GM12878 (cell line): ENCODE measurements at regions not wholly inside any gene's neighbourhood (a gene's known extent, or its start where the extent isn't known, plus 50 kb on each side); places are given as distances from the start of the nearest gene placed in this dataset.

Experiments
- ATAC-seq: fragments of 200-7000 bp; cut with Tn5 transposase; 3 replicates; pipeline ENCODE4 v1.9.1; 2020; ENCODE audit warnings: mild to moderate bottlenecking, moderate library complexity
- BruUV-seq: library from RNA; stranded (reverse); fragments of 400-500 nt; replicated peaks from 2 replicates; lab custom pipeline; 2021; lab: Mats Ljungman, UMichigan
- CTCF ChIA-PET: fragments of 300-600 bp; sonication (Branson Sonifier 250); formaldehyde crosslinking; extraction: SDS; loops from one replicate; lab custom pipeline; 2021; ENCODE audit warnings: inconsistent platforms; lab: Yijun Ruan, JAX
- POLR2A ChIA-PET: fragments of 350-600 bp; formaldehyde crosslinking; extraction: SDS; loops from one replicate; lab custom pipeline; 2021; ENCODE audit warnings: inconsistent platforms; lab: Charles Lee
- RAD21 ChIA-PET: fragments of 300-600 bp; sonication (Branson Sonifier 250); formaldehyde crosslinking; loops from one replicate; lab custom pipeline; 2023; ENCODE audit warnings: antibody characterized with exemption; ENCODE audit not compliant: unreplicated experiment; lab: Charles Lee
- SMC1A ChIA-PET: fragments of 300-600 bp; sonication (Branson Sonifier 250); formaldehyde crosslinking; loops from one replicate; lab custom pipeline; 2023; ENCODE audit not compliant: unreplicated experiment, uncharacterized antibody; lab: Charles Lee
- DNase-seq: peaks from one replicate; pipeline ENCODE4 v3.0.0-alpha.2; 2011; ENCODE audit warnings: low read depth, low spot score
- FAIRE-seq: peaks from 3 replicates; lab custom pipeline; 2011; peaks lifted over from hg19 to GRCh38; lab: Jason Lieb, UNC
- H2AFZ ChIP-seq: 2 replicates; pipeline ENCODE4 v1.6.0; 2011; ENCODE audit warnings: low read depth, low read length, control low read depth; ENCODE audit not compliant: control insufficient read depth
- H3K27ac ChIP-seq: 2 replicates; pipeline ENCODE4 v1.5.1; 2011; ENCODE audit warnings: control low read depth; ENCODE audit not compliant: control insufficient read depth, insufficient read depth
- H3K27me3 ChIP-seq, 2 experiments: replicated peaks in 1 of 2; 2 replicates each; pipeline versions ENCODE4 v1.6.0 to v1.6.1; 2011; ENCODE audit warnings: low read length in 1 of 2; ENCODE audit not compliant: control insufficient read depth in 2 of 2, insufficient read depth in 2 of 2
- H3K36me3 ChIP-seq, 2 experiments: 2 replicates each; pipeline ENCODE4 v1.5.1; 2011; ENCODE audit warnings: low read length in 1 of 2; ENCODE audit not compliant: control insufficient read depth in 2 of 2, insufficient read depth in 2 of 2
- H3K4me1 ChIP-seq: 2 replicates; pipeline ENCODE4 v1.6.1; 2011; ENCODE audit warnings: mild to moderate bottlenecking, low read length, moderate library complexity, mixed read lengths; ENCODE audit not compliant: control insufficient read depth, insufficient read depth
- H3K4me2 ChIP-seq: 2 replicates; pipeline ENCODE4 v1.6.0; 2011; ENCODE audit warnings: control low read depth; ENCODE audit not compliant: control insufficient read depth, insufficient read depth
- H3K4me3 ChIP-seq: fragments of 200-600 bp; sonication (generic); 2 replicates; pipeline ENCODE4 v1.5.1; 2016
- H3K79me2 ChIP-seq: 2 replicates; pipeline ENCODE4 v1.6.0; 2011; ENCODE audit warnings: low read length; ENCODE audit not compliant: control insufficient read depth, insufficient read depth
- H3K9ac ChIP-seq: 2 replicates; pipeline ENCODE4 v1.8.0; 2011; ENCODE audit warnings: low read length, control low read depth, mixed read lengths; ENCODE audit not compliant: control insufficient read depth, insufficient read depth
- H3K9me3 ChIP-seq: replicated peaks from 3 replicates; pipeline ENCODE4 v1.5.1; 2011; ENCODE audit warnings: mild to moderate bottlenecking, low read length; ENCODE audit not compliant: control insufficient read depth, insufficient read depth
- H4K20me1 ChIP-seq: 2 replicates; pipeline ENCODE4 v1.6.0; 2011; ENCODE audit not compliant: control insufficient read depth, insufficient read depth
- BACH1 ChIP-seq: fragments of 450-650 bp; IDR thresholded peaks from 2 replicates; pipeline ENCODE4 v1.6.1; 2017; ENCODE audit warnings: mild to moderate bottlenecking, borderline replicate concordance
- EGR1 ChIP-seq, 2 experiments: IDR thresholded peaks; 1 replicate in 1 of 2; 2 replicates in 1 of 2; pipeline ENCODE4 v1.6.1; 2011 to 2012; ENCODE audit warnings: low read depth in 2 of 2, low read length in 2 of 2, borderline replicate concordance in 1 of 2, mild to moderate bottlenecking in 1 of 2, moderate library complexity in 1 of 2
- FOS ChIP-seq: IDR thresholded peaks from 3 replicates; pipeline ENCODE4 v1.6.1; 2011; ENCODE audit warnings: borderline replicate concordance; ENCODE audit not compliant: insufficient read length; ENCODE audit errors: extremely low read depth
- GATAD2B ChIP-seq: fragments of 450-650 bp; conservative IDR thresholded peaks from 2 replicates; pipeline ENCODE4 v1.6.1; 2017; ENCODE audit warnings: low read depth, mild to moderate bottlenecking, moderate library complexity
- JUND ChIP-seq: IDR thresholded peaks from 2 replicates; pipeline ENCODE4 v1.6.1; 2012; ENCODE audit warnings: low read depth, mild to moderate bottlenecking, low read length, improper control_type of control experiment, moderate library complexity
- KLF5 ChIP-seq: fragments of 450-650 bp; IDR thresholded peaks from 2 replicates; pipeline ENCODE4 v1.6.1; 2014; ENCODE audit warnings: mild to moderate bottlenecking; ENCODE audit not compliant: partially characterized antibody
- NRF1 ChIP-seq: conservative IDR thresholded peaks from 2 replicates; pipeline ENCODE4 v1.6.1; 2011; ENCODE audit warnings: mild to moderate bottlenecking, low read depth, low read length, improper control_type of control experiment
- SRF ChIP-seq, 2 experiments: IDR thresholded peaks; 2 replicates each; pipeline ENCODE4 v1.6.1; 2011; ENCODE audit warnings: low read depth in 2 of 2, low read length in 2 of 2, mild to moderate bottlenecking in 1 of 2, moderate library complexity in 1 of 2
- STAT3 ChIP-seq: IDR thresholded peaks from 2 replicates; pipeline ENCODE4 v1.6.1; 2011; ENCODE audit warnings: low read depth, low read length, improper control_type of control experiment
- SUZ12 ChIP-seq: fragments of 200-600 bp; sonication (generic); IDR thresholded peaks from one replicate; pipeline ENCODE4 v1.6.1; 2018; ENCODE audit warnings: antibody characterized with exemption, mild to moderate bottlenecking; ENCODE audit not compliant: unreplicated experiment
- TARDBP ChIP-seq: IDR thresholded peaks from 2 replicates; pipeline ENCODE4 v1.6.1; 2016; ENCODE audit warnings: borderline replicate concordance
- TCF3 ChIP-seq: IDR thresholded peaks from 2 replicates; pipeline ENCODE4 v1.6.1; 2012; ENCODE audit warnings: low read depth, mild to moderate bottlenecking, low read length, borderline replicate concordance; ENCODE audit not compliant: insufficient read depth
- YBX1 ChIP-seq: fragments of 450-650 bp; IDR thresholded peaks from 2 replicates; pipeline ENCODE4 v1.6.1; 2016; ENCODE audit warnings: antibody characterized with exemption
- YY1 ChIP-seq: IDR thresholded peaks from 2 replicates; pipeline ENCODE4 v1.6.1; 2011; ENCODE audit warnings: low read depth, mild to moderate bottlenecking, low read length
- ZBED1 ChIP-seq: IDR thresholded peaks from 2 replicates; pipeline ENCODE4 v1.6.1; 2016; ENCODE audit warnings: borderline replicate concordance
- ZNF274 ChIP-seq: IDR thresholded peaks from one replicate; pipeline ENCODE4 v1.8.0; 2011; ENCODE audit not compliant: insufficient read length, insufficient read depth
- WGBS: methylation state at CpG from one replicate; pipeline ENCODE4 v1.1.6; 2016; ENCODE audit warnings: low lambda C conversion rate; ENCODE audit not compliant: insufficient replicate concordance, insufficient coverage; ENCODE audit errors: missing lambda C conversion rate; 5-methylcytosine and 5-hydroxymethylcytosine counted together
- in situ Hi-C: fragments of 300-500 bp; cut with MboI; formaldehyde crosslinking; loops from 9 replicates; pipeline ENCODE4 v1.14.3; 2018; ENCODE audit warnings: mixed read lengths
- intact Hi-C: fragments of 100-400 bp; cut with micrococcal nuclease; formaldehyde crosslinking; loops from one replicate; pipeline ENCODE4 v1.14.2; 2022; ENCODE audit not compliant: unreplicated experiment
- TF ChIP-seq, protein P1 (sequence below): fragments of 450-650 bp; IDR thresholded peaks from 2 replicates; pipeline ENCODE4 v1.6.1; 2017; ENCODE audit warnings: mild to moderate bottlenecking, low read depth, inconsistent platforms; ENCODE audit not compliant: poor library complexity, severe bottlenecking
- TF ChIP-seq, protein P2 (sequence below): IDR thresholded peaks from 2 replicates; pipeline ENCODE4 v1.6.1; 2011; ENCODE audit warnings: borderline replicate concordance, low read depth, mild to moderate bottlenecking, moderate library complexity, low read length; ENCODE audit not compliant: insufficient read depth, poor library complexity, severe bottlenecking
- TF ChIP-seq, protein P3 (sequence below): fragments of 450-650 bp; IDR thresholded peaks from 2 replicates; pipeline ENCODE4 v1.6.1; 2016; ENCODE audit warnings: mild to moderate bottlenecking

DNA sequence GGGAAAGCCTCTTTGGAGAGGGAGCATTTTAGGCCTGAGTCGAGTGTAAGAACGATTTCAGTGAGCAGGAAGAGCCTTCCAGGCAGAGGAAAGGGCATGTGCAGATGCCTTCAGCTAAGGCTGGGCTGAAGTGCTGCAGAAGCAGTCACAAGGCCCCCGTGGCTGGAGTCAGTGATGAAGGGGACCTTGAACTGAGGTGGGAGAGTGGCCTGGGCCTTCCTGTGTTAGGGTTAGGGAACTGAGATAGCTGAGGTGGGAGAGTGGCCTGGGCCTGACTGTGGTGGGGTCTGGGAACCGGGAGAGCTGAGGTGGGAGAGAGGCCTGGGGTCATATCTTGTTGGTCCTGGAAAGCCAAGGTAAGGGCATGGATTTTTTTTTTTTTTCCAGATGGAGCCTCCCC is 50.9 kb upstream of the ETV3 start:
- POLR2A ChIA-PET, result no interaction called here
- BruUV-seq, result no TSS peak
- H3K4me3 ChIP-seq, result no peak overlapping the region
- FAIRE-seq (no peak), ATAC-seq (no peak), DNase-seq (no peak)
- TF ChIP-seq ZNF274, result no peak
- no peak for TF ChIP-seq GATAD2B
- TF ChIP-seq ZBED1, result no peak
- TF ChIP-seq JUND, result no peak
- TF ChIP-seq YY1, result no peak
- no peak for TF ChIP-seq FOS
- TF ChIP-seq, protein P1, sequence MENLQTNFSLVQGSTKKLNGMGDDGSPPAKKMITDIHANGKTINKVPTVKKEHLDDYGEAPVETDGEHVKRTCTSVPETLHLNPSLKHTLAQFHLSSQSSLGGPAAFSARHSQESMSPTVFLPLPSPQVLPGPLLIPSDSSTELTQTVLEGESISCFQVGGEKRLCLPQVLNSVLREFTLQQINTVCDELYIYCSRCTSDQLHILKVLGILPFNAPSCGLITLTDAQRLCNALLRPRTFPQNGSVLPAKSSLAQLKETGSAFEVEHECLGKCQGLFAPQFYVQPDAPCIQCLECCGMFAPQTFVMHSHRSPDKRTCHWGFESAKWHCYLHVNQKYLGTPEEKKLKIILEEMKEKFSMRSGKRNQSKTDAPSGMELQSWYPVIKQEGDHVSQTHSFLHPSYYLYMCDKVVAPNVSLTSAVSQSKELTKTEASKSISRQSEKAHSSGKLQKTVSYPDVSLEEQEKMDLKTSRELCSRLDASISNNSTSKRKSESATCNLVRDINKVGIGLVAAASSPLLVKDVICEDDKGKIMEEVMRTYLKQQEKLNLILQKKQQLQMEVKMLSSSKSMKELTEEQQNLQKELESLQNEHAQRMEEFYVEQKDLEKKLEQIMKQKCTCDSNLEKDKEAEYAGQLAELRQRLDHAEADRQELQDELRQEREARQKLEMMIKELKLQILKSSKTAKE, result no peak
- TF ChIP-seq SRF (IDR thresholded peaks at IDR 0.05; ENCODE audit: low read depth in 2 of 2, low read length in 2 of 2), result no peak
- no peak for TF ChIP-seq EGR1 (IDR thresholded peaks at IDR 0.05; ENCODE audit: borderline replicate concordance in 1 of 2, low read depth in 2 of 2, low read length in 2 of 2)
- no peak for TF ChIP-seq TCF3
- TF ChIP-seq STAT3, result no peak
- no peak for TF ChIP-seq SUZ12
- TF ChIP-seq NRF1, result no peak
- TF ChIP-seq, protein P2, sequence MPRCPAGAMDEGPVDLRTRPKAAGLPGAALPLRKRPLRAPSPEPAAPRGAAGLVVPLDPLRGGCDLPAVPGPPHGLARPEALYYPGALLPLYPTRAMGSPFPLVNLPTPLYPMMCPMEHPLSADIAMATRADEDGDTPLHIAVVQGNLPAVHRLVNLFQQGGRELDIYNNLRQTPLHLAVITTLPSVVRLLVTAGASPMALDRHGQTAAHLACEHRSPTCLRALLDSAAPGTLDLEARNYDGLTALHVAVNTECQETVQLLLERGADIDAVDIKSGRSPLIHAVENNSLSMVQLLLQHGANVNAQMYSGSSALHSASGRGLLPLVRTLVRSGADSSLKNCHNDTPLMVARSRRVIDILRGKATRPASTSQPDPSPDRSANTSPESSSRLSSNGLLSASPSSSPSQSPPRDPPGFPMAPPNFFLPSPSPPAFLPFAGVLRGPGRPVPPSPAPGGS, result no peak
- TF ChIP-seq, protein P3, sequence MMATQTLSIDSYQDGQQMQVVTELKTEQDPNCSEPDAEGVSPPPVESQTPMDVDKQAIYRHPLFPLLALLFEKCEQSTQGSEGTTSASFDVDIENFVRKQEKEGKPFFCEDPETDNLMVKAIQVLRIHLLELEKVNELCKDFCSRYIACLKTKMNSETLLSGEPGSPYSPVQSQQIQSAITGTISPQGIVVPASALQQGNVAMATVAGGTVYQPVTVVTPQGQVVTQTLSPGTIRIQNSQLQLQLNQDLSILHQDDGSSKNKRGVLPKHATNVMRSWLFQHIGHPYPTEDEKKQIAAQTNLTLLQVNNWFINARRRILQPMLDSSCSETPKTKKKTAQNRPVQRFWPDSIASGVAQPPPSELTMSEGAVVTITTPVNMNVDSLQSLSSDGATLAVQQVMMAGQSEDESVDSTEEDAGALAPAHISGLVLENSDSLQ, result no peak
- no peak for TF ChIP-seq BACH1
- no peak for TF ChIP-seq KLF5
- TF ChIP-seq YBX1, result no peak
- no peak for TF ChIP-seq TARDBP
- H3K9me3 ChIP-seq, result no peaks in the 10 kb centered on the region
- H3K4me2 ChIP-seq, result no peak overlapping the region
- H4K20me1 ChIP-seq, result no peaks in the 10 kb centered on the region
- no peak overlapping the region for H2AFZ ChIP-seq
- CTCF ChIA-PET, result interaction anchor here (0.6 to 20.2 kb wide), 6 partner anchors 1 to 99 kb away, joined by 3 to 349 read pairs (median 3); partner anchors contain the start of gene ETV3
- no peaks in the 10 kb centered on the region for H3K36me3 ChIP-seq
- H3K27me3 ChIP-seq, result no peaks in the 10 kb centered on the region
- H3K79me2 ChIP-seq, result no peaks in the 10 kb centered on the region
- no peak overlapping the region for H3K9ac ChIP-seq
- H3K27ac ChIP-seq, result no peak overlapping the region
- RAD21 ChIA-PET, result interaction anchor here (1.1 to 2.1 kb wide), 2 partner anchors 12 to 99 kb away, joined by 3 to 7 read pairs; no protein-coding TSS in a partner anchor
- in situ Hi-C loops (no loop called here), intact Hi-C loops (no loop called here)
- SMC1A ChIA-PET, result interaction anchor here (0.9 to 1.7 kb wide), 3 partner anchors 11 to 16 kb away, joined by 5 to 6 read pairs (median 5); no protein-coding TSS in a partner anchor
- peaks cover 8% of the 10 kb centered on the region; the same call in 1 of the 2 replicates for H3K4me1 ChIP-seq
- 11% methylated on average over 4 of the region's 4 CpGs for WGBS
